Common myeloid progenitor, CD34-positive (primary cell): ENCODE measurements at regions not wholly inside any gene's neighbourhood (a gene's known extent, or its start where the extent isn't known, plus 50 kb on each side); places are given as distances from the start of the nearest gene placed in this dataset.
"Not testable (repeated sequence)": the region's sequence is repeated elsewhere in the genome, so short reads cannot be mapped to it uniquely, and the experiment has no call there.

Experiments
- CTCF ChIA-PET: fragments of 350-600 bp; sonication (Branson Sonifier 250); formaldehyde crosslinking; loops from one replicate; lab custom pipeline; 2021; ENCODE audit warnings: antibody characterized with exemption; lab: Charles Lee
- POLR2A ChIA-PET: fragments of 350-600 bp; sonication (Branson Sonifier 250); formaldehyde crosslinking; loops from one replicate; lab custom pipeline; 2021; ENCODE audit warnings: antibody characterized with exemption; lab: Charles Lee
- DNase-seq, 3 donors: peaks; one replicate each; pipeline versions ENCODE4 v3.0.0 to v3.0.0-alpha.2; 2013
- H3K27ac ChIP-seq, 2 experiments: 1 replicate in 1 of 2; 2 replicates in 1 of 2; pipeline ENCODE4 v1.7.0; 2013; ENCODE audit warnings: inconsistent platforms in 2 of 2, low read length in 2 of 2, mild to moderate bottlenecking in 2 of 2, low read depth in 1 of 2, moderate library complexity in 1 of 2; ENCODE audit not compliant: severe bottlenecking in 2 of 2, insufficient read depth in 1 of 2, poor library complexity in 1 of 2
- H3K27me3 ChIP-seq, 5 experiments: replicated peaks in 2 of 5; 1 replicate in 3 of 5; 2 replicates in 2 of 5; pipeline versions ENCODE4 v1.6.1 to v1.7.0; 2013; ENCODE audit warnings: low read length in 4 of 5, mild to moderate bottlenecking in 2 of 5, moderate library complexity in 2 of 5, inconsistent platforms in 1 of 5; ENCODE audit not compliant: insufficient read depth in 5 of 5, control insufficient read depth in 4 of 5
- H3K36me3 ChIP-seq, 4 experiments: 1 replicate in 2 of 4; 2 replicates in 2 of 4; pipeline versions ENCODE4 v1.6.1 to v1.7.0; 2013; ENCODE audit warnings: low read length in 3 of 4, control low read depth in 1 of 4, mild to moderate bottlenecking in 1 of 4; ENCODE audit not compliant: control insufficient read depth in 4 of 4, insufficient read depth in 4 of 4
- H3K4me1 ChIP-seq, 4 experiments: 1 replicate in 3 of 4; 2 replicates in 1 of 4; pipeline versions ENCODE4 v1.6.1 to v1.7.1; 2013; ENCODE audit warnings: low read length in 3 of 4, mild to moderate bottlenecking in 3 of 4, control low read depth in 1 of 4, inconsistent platforms in 1 of 4, moderate library complexity in 1 of 4; ENCODE audit not compliant: control insufficient read depth in 4 of 4, insufficient read depth in 4 of 4; ENCODE audit errors: control extremely low read depth in 1 of 4
- H3K4me3 ChIP-seq, 7 experiments: 1 replicate in 4 of 7; 2 replicates in 3 of 7; pipeline versions ENCODE4 v1.5.1 to v1.7.0; 2013; ENCODE audit warnings: mild to moderate bottlenecking in 7 of 7, low read length in 6 of 7, moderate library complexity in 6 of 7, inconsistent platforms in 2 of 7, low read depth in 2 of 7, control low read depth in 1 of 7; ENCODE audit not compliant: insufficient read depth in 4 of 7, control insufficient read depth in 1 of 7; ENCODE audit errors: extremely low read depth in 1 of 7
- H3K9me3 ChIP-seq, 5 experiments: 1 replicate in 4 of 5; 2 replicates in 1 of 5; pipeline versions ENCODE4 v1.6.1 to v1.7.1; 2013; ENCODE audit warnings: low read length in 4 of 5, mild to moderate bottlenecking in 2 of 5, inconsistent platforms in 1 of 5, low read depth in 1 of 5, moderate library complexity in 1 of 5; ENCODE audit not compliant: control insufficient read depth in 4 of 5, insufficient read depth in 2 of 5; ENCODE audit errors: control extremely low read depth in 1 of 5
- WGBS: methylation state at CpG from one replicate; pipeline ENCODE4 v1.1.5; 2013; ENCODE audit not compliant: insufficient coverage; 5-methylcytosine and 5-hydroxymethylcytosine counted together

DNA sequence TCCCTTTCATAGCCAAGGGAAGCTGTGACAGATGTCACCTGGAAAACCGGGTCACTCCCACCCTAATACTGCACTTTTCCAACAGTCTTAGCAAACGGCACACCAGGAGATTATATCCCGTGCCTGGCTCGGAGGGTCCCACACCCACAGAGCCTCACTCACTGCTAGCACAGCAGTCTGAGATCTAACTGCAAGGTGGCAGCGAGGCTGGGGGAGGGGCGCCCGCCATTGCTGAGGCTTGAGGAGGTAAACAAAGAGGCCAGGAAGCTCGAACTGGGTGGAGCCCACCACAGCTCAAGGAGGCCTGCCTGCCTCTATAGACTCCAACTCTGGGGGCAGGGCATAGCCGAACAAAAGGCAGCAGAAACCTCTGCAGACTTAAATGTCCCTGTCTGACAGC lies 199.2 kb downstream of the TMEM47 start:
- POLR2A ChIA-PET, CTCF ChIA-PET: not testable (repeated sequence)

DNA sequence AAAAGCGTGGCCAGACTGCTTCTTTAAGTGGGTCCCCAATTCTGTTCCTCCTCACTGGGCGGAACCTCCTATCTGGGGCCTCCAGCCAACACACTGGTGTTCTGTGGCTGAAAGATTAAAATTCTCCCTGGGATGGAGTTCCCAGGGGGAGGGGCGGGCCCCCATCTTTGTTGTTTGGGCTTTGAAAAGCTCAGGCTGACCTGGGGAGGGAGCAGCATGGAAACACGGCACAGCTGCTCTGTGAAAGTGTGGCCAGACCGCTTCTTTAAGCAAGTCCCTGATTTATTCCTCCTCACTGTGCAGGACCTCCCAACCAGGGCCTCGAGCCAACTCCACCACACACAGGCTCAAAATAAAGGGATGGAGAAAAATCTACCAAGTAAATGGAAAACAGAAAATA lies 219.5 kb downstream of the TMEM47 start:
- Histone ChIP-seq H3K27me3 (no peaks in the 10 kb centered on the region), H3K4me3 (no peak overlapping the region), H3K9me3 (peaks cover 0 to 2% (median 0%) of the 10 kb centered on the region in 5 experiments), H3K36me3 (no peaks in the 10 kb centered on the region), H3K27ac (no peak overlapping the region), H3K4me1 (no peaks in the 10 kb centered on the region)
- ChIA-PET CTCF (no interaction called here), POLR2A (no interaction called here)
- no CpG with 5 or more reads among the region's 6 CpGs for WGBS
- DNase-seq = no peak

More for the DNA sequence above, 199.2 kb downstream of the TMEM47 start:
- WGBS = 83% methylated on average over 1 of the region's 9 CpGs
- not testable (repeated sequence) for H3K9me3 ChIP-seq, DNase-seq, H3K27ac ChIP-seq, H3K4me1 ChIP-seq, H3K4me3 ChIP-seq, H3K36me3 ChIP-seq, H3K27me3 ChIP-seq

- ChIA-PET CTCF (no interaction called here), POLR2A (no interaction called here)
- Histone ChIP-seq H3K27ac (no peak overlapping the region), H3K27me3 (no peaks in the 10 kb centered on the region), H3K36me3 (no peaks in the 10 kb centered on the region), H3K4me3 (no peak overlapping the region), H3K4me1 (no peaks in the 10 kb centered on the region), H3K9me3 (no peaks in the 10 kb centered on the region)
- DNase-seq = no peak
These were observed 230.8 kb downstream of the TMEM47 start for GRCh38 chrX:34426334-34426733.

DNA sequence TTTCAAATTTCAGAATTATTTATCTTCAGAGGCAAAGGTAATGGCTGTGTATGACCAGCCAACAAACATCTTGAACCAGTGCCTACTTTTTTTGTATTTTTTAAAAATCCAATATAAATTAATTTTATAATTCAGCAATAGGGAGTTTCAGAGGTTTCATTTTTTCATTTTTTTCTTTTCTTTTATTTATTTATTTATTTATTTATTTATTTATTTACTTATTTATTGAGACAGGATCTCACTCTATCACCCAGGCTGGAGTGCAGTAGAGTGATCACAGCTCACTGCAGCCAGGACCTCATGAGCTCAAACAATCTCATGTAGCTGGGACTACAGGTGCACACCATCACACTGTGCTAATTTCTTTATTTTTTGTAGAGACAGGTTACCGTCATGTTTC lies 250.5 kb downstream of the TMEM47 start:
- Histone ChIP-seq H3K36me3 (no peaks in the 10 kb centered on the region), H3K27ac (no peak overlapping the region), H3K27me3 (no peaks in the 10 kb centered on the region), H3K4me3 (no peak overlapping the region), H3K4me1 (no peaks in the 10 kb centered on the region), H3K9me3 (no peaks in the 10 kb centered on the region)
- POLR2A ChIA-PET = no interaction called here
- DNase-seq = no peak
- 87% methylated on average over 1 of the region's 1 CpG for WGBS
- CTCF ChIA-PET = no interaction called here

- DNase-seq = no peak
- POLR2A ChIA-PET = no interaction called here
These were observed 252.6 kb downstream of the TMEM47 start for GRCh38 chrX:34404386-34405070.

GRCh38 chrX:34401411-34401810 lies 255.7 kb downstream of the TMEM47 start:
- ChIA-PET POLR2A (no interaction called here), CTCF (no interaction called here)
- no peaks in the 10 kb centered on the region for H3K9me3 ChIP-seq
- H3K4me3 ChIP-seq = no peak overlapping the region
- no CpG with 5 or more reads among the region's 1 CpG for WGBS
- no peaks in the 10 kb centered on the region for H3K36me3 ChIP-seq
- no peak overlapping the region for H3K27ac ChIP-seq
- H3K4me1 ChIP-seq = no peaks in the 10 kb centered on the region
- no peak for DNase-seq
- no peaks in the 10 kb centered on the region for H3K27me3 ChIP-seq

More at GRCh38 chrX:34404386-34405070, 252.6 kb downstream of the TMEM47 start:
- Histone ChIP-seq H3K4me1 (no peaks in the 10 kb centered on the region), H3K9me3 (no peaks in the 10 kb centered on the region), H3K36me3 (no peaks in the 10 kb centered on the region), H3K27me3 (no peaks in the 10 kb centered on the region), H3K27ac (no peak overlapping the region), H3K4me3 (no peak overlapping the region)
- 87% methylated on average over 4 of the region's 7 CpGs for WGBS
- CTCF ChIA-PET = no interaction called here

- POLR2A ChIA-PET = no interaction called here
- Histone ChIP-seq H3K27ac (no peak overlapping the region), H3K27me3 (no peaks in the 10 kb centered on the region), H3K36me3 (no peaks in the 10 kb centered on the region), H3K4me1 (no peaks in the 10 kb centered on the region), H3K4me3 (no peak overlapping the region), H3K9me3 (no peaks in the 10 kb centered on the region)
- DNase-seq = no peak
- CTCF ChIA-PET = no interaction called here
- 88% methylated on average over 1 of the region's 2 CpGs for WGBS
These were observed 250.3 kb upstream of the FAM47A start for GRCh38 chrX:34382416-34382815.
